Smooth muscle cell (in vitro differentiated cells): ENCODE measurements at regions not wholly inside any gene's neighbourhood (a gene's known extent, or its start where the extent isn't known, plus 50 kb on each side); places are given as distances from the start of the nearest gene placed in this dataset.
"Not testable (repeated sequence)": the region's sequence is repeated elsewhere in the genome, so short reads cannot be mapped to it uniquely, and the experiment has no call there.

Experiments
- DNase-seq: peaks from one replicate; lab custom pipeline; 2025; ENCODE audit not compliant: unreplicated experiment; lab: John Stamatoyannopoulos, UW
- H2AFZ ChIP-seq: fragments of 200-600 bp; sonication (generic); 2 replicates; pipeline ENCODE4 v1.6.0; 2016; ENCODE audit warnings: antibody characterized with exemption, low read depth, mild to moderate bottlenecking
- H3F3A ChIP-seq: fragments of 200-600 bp; sonication (generic); 2 replicates; pipeline ENCODE4 v1.6.0; 2017; ENCODE audit warnings: antibody characterized with exemption, low read depth
- H3K27ac ChIP-seq: fragments of 200-600 bp; sonication (generic); 2 replicates; pipeline ENCODE4 v1.5.1; 2016; ENCODE audit warnings: low read depth, mild to moderate bottlenecking
- H3K27me3 ChIP-seq: fragments of 200-600 bp; sonication (generic); 2 replicates; pipeline ENCODE4 v1.6.1; 2016; ENCODE audit warnings: low read depth, mild to moderate bottlenecking
- H3K36me3 ChIP-seq: fragments of 200-600 bp; sonication (generic); 2 replicates; pipeline ENCODE4 v1.5.1; 2016; ENCODE audit warnings: low read depth
- H3K4me1 ChIP-seq: fragments of 200-600 bp; sonication (generic); 2 replicates; pipeline ENCODE4 v1.5.1; 2016; ENCODE audit warnings: low read depth
- H3K4me2 ChIP-seq: fragments of 200-600 bp; sonication (generic); 2 replicates; pipeline ENCODE4 v1.6.0; 2016; ENCODE audit warnings: mild to moderate bottlenecking
- H3K4me3 ChIP-seq: fragments of 200-600 bp; sonication (generic); 2 replicates; pipeline ENCODE4 v1.5.1; 2016; ENCODE audit warnings: mild to moderate bottlenecking
- H3K79me2 ChIP-seq: fragments of 200-600 bp; sonication (generic); 2 replicates; pipeline ENCODE4 v1.6.0; 2016; ENCODE audit warnings: low read depth, mild to moderate bottlenecking
- H3K9ac ChIP-seq: fragments of 200-600 bp; sonication (generic); 2 replicates; pipeline ENCODE4 v1.6.0; 2016; ENCODE audit warnings: low read depth
- H3K9me3 ChIP-seq: fragments of 200-600 bp; sonication (generic); replicated peaks from 2 replicates; pipeline ENCODE4 v1.5.1; 2016; ENCODE audit warnings: low read depth
- H4K20me1 ChIP-seq: fragments of 200-600 bp; sonication (generic); 2 replicates; pipeline ENCODE4 v1.6.0; 2016; ENCODE audit warnings: low read depth
- CTCF ChIP-seq: fragments of 200-600 bp; sonication (generic); IDR thresholded peaks from 2 replicates; pipeline ENCODE4 v1.5.1; 2017; ENCODE audit warnings: borderline replicate concordance, mild to moderate bottlenecking, antibody characterized with exemption; ENCODE audit not compliant: insufficient read depth, poor library complexity, severe bottlenecking
- WGBS: methylation state at CpG from one replicate; pipeline ENCODE4 v1.1.7; 2016; ENCODE audit warnings: low lambda C conversion rate; 5-methylcytosine and 5-hydroxymethylcytosine counted together

- no peak for DNase-seq
- Histone ChIP-seq H3F3A (no peaks in the 10 kb centered on the region), H4K20me1 (no peaks in the 10 kb centered on the region), H3K4me3 (no peak overlapping the region), H3K4me1 (peaks cover 6% of the 10 kb centered on the region), H3K27me3 (no peaks in the 10 kb centered on the region), H3K27ac (no peak overlapping the region), H3K9ac (no peak overlapping the region), H2AFZ (no peak overlapping the region), H3K79me2 (peaks cover 78% of the 10 kb centered on the region), H3K36me3 (no peaks in the 10 kb centered on the region), H3K4me2 (no peak overlapping the region), H3K9me3 (no peaks in the 10 kb centered on the region)
- no peak for TF ChIP-seq CTCF
Observed at GRCh38 chr14:71560751-71561150, 371.5 kb upstream of the RGS6 start.

- Histone ChIP-seq H3K4me2 (no peak overlapping the region), H3K4me3 (no peak overlapping the region), H4K20me1 (no peaks in the 10 kb centered on the region), H3K36me3 (no peaks in the 10 kb centered on the region), H3K27me3 (no peaks in the 10 kb centered on the region), H3K4me1 (no peaks in the 10 kb centered on the region), H3K9ac (no peak overlapping the region), H3K79me2 (peaks cover 62% of the 10 kb centered on the region), H2AFZ (no peak overlapping the region), H3K9me3 (no peaks in the 10 kb centered on the region), H3K27ac (peak overlapping the region; percentile 4), H3F3A (no peaks in the 10 kb centered on the region)
- TF ChIP-seq CTCF = no peak
- WGBS = 57% methylated on average over 3 of the region's 3 CpGs
- DNase-seq = no peak
Observed at GRCh38 chr14:71563492-71564153, 368.6 kb upstream of the RGS6 start.

DNA sequence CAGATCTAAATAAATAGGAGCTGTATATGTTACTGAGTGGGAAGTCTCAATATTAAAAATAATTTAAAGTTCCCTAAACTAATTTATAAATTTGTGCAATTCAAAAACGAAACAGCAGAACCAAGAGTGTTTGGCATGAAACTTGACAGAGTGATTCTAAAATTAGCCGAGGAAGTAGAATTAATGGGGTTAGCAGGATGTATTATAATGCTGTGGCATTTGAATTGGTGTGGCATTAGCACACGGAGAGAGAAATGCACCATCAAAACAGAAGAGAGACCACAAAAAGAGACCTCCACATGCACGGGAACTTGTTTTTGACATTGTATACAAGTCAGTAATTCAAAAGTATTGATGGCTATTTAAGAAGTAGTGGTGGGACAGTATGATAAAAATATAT is 366.0 kb upstream of the RGS6 start:
- Histone ChIP-seq H3K4me2 (peak overlapping the region; percentile 13), H3K79me2 (peaks cover 37% of the 10 kb centered on the region), H2AFZ (no peak overlapping the region), H3K4me1 (no peaks in the 10 kb centered on the region), H3K27ac (no peak overlapping the region), H3K27me3 (no peaks in the 10 kb centered on the region), H3K9me3 (no peaks in the 10 kb centered on the region), H4K20me1 (no peaks in the 10 kb centered on the region), H3F3A (no peaks in the 10 kb centered on the region), H3K4me3 (no peak overlapping the region), H3K36me3 (no peaks in the 10 kb centered on the region), H3K9ac (no peak overlapping the region)
- no peak for DNase-seq
- no peak for TF ChIP-seq CTCF
- WGBS = 81% methylated on average over 4 of the region's 4 CpGs

GRCh38 chr14:71567499-71568133 is 364.6 kb upstream of the RGS6 start:
- not testable (repeated sequence) for H2AFZ ChIP-seq, H4K20me1 ChIP-seq, H3K27ac ChIP-seq, H3K27me3 ChIP-seq, H3K9me3 ChIP-seq, DNase-seq, H3K9ac ChIP-seq, H3F3A ChIP-seq, H3K4me1 ChIP-seq, H3K36me3 ChIP-seq, H3K4me2 ChIP-seq, H3K4me3 ChIP-seq
- WGBS = 94% methylated on average over 2 of the region's 2 CpGs
- H3K79me2 ChIP-seq = peaks cover 26% of the 10 kb centered on the region
